ENCODE measurements at regions not wholly inside any gene's neighbourhood (a gene's known extent, or its start where the extent isn't known, plus 50 kb on each side); places are given as distances from the start of the nearest gene placed in this dataset.

DNA sequence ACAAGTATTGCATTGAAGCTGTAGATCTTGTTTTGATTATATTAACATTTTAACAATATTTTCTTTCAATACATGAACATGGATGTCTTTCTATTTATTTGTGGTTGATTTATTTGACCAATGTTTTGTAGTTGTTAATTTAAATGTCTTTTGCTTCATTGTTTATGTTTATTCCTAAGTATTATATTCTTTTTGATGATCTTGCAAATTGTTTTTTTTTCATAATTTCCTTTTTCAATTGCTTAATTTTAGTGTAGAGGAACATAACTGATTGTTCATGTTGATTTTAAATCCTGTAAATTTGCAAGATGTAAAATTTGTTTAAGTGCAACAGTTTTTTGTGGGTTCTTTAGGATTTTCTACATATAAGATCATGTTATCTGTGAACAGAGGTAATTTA, 744.1 kb downstream of the FAM133A start:
- TF ChIP-seq, protein P1, sequence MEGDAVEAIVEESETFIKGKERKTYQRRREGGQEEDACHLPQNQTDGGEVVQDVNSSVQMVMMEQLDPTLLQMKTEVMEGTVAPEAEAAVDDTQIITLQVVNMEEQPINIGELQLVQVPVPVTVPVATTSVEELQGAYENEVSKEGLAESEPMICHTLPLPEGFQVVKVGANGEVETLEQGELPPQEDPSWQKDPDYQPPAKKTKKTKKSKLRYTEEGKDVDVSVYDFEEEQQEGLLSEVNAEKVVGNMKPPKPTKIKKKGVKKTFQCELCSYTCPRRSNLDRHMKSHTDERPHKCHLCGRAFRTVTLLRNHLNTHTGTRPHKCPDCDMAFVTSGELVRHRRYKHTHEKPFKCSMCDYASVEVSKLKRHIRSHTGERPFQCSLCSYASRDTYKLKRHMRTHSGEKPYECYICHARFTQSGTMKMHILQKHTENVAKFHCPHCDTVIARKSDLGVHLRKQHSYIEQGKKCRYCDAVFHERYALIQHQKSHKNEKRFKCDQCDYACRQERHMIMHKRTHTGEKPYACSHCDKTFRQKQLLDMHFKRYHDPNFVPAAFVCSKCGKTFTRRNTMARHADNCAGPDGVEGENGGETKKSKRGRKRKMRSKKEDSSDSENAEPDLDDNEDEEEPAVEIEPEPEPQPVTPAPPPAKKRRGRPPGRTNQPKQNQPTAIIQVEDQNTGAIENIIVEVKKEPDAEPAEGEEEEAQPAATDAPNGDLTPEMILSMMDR (IDR thresholded peaks at IDR 0.05; ENCODE audit: low read depth, low read length, poor library complexity, severe bottlenecking): no peak
- no peak for TF ChIP-seq EZH2phosphoT487 (IDR thresholded peaks at IDR 0.05; ENCODE audit: borderline replicate concordance, low read length)

Data from DOHH2 (cell line).